Iris pigment epithelial cell (primary cell): ENCODE measurements at regions not wholly inside any gene's neighbourhood (a gene's known extent, or its start where the extent isn't known, plus 50 kb on each side); places are given as distances from the start of the nearest gene placed in this dataset.

Experiments
- DNase-seq: peaks from one replicate; pipeline ENCODE4 v3.0.0-alpha.2; 2011; ENCODE audit warnings: low read depth

- no peak for DNase-seq
These were observed 187.1 kb upstream of the SPEF2 start for GRCh38 chr5:35430381-35431162.

GRCh38 chr5:35420200-35420599 is 189.9 kb upstream of the PRLR start:
- DNase-seq, result no peak

GRCh38 chr5:35417040-35417439 is 186.8 kb upstream of the PRLR start:
- DNase-seq, result no peak

GRCh38 chr5:35416217-35416988 is 186.1 kb upstream of the PRLR start:
- DNase-seq, result no peak

DNA sequence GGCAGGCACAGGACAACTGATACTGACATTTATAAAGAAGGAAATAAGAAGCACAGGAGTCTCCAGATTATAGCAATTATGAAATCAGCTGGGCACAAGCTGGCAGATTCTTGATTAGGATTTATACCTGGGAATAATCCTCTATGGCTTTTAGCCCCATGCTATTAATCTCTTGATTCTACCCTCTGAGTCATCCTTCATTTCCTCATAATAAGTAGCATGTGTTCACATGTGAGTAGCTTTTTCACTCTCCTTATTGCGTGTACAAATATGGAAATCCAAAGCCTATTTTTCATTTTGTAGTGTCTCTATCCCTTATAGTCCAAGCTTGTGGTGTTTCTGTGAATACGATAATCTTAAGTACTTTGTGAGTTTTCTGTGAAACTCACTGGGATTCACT is 185.0 kb upstream of the PRLR start:
- no peak for DNase-seq

DNA sequence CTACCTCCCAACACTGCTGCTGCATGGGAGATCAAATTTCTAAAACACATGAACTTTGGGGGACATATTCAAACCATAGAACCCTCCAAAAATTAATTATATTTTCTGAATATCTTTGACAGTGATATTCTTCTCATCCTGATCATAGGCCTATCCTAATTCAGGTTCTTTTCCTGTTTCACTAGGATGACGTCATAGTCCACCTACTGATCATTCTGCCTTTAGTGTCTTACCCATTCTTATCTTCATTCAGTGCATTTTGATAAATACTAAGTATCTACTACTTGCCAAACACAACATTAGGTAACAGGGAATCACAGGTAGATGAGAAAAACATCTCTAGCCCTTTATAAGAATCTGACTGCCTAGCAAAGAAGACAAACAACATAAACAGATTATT is 179.1 kb upstream of the PRLR start:
- no peak for DNase-seq

GRCh38 chr5:35408146-35408545 is 177.9 kb upstream of the PRLR start:
- DNase-seq, result no peak

GRCh38 chr5:35407697-35408096 is 177.4 kb upstream of the PRLR start:
- DNase-seq, result no peak

GRCh38 chr5:35405938-35406337 is 175.7 kb upstream of the PRLR start:
- no peak for DNase-seq

GRCh38 chr5:35404701-35405100 is 174.4 kb upstream of the PRLR start:
- DNase-seq, result no peak

DNA sequence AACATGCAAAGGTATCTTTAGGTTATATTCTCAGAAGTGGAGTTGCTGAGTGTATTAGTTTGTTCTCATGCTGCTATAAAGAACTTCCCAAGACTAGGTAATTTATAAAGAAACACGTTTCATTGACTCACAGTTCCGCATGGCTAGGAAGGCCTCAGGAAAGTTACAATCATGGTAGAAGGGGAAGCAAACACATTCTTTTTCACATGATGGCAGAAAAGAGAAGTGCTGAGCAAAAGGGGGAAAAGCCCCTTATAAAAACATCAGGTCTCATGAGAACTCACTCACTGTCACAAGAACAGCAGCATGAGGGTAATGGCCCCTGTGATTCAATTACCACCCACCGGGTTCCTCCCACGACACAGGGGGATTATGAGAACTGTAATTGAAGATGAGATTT is 163.6 kb upstream of the PRLR start:
- no peak for DNase-seq

DNA sequence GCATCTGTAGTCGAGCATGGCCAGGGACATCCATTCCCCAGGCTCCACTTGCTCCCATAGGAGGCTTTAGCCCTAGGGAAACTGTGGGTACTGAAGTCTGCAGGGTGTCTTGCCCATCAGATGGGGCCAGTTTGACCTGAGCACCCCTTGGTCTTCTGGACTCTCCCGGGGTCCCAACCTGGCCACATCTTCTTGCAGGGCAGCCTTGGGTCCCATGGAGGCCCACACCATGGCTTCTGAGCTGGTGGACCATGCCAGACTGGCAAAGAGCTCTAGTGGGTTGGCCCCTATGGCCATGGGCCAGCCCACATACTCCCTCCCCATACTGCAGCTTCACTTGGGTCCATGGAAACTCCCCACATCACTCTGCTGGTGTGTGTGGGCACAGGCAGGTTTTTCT is 154.4 kb upstream of the PRLR start:
- DNase-seq, result no peak

- DNase-seq, result no peak
These were observed 152.8 kb upstream of the PRLR start for GRCh38 chr5:35383041-35383440.

DNA sequence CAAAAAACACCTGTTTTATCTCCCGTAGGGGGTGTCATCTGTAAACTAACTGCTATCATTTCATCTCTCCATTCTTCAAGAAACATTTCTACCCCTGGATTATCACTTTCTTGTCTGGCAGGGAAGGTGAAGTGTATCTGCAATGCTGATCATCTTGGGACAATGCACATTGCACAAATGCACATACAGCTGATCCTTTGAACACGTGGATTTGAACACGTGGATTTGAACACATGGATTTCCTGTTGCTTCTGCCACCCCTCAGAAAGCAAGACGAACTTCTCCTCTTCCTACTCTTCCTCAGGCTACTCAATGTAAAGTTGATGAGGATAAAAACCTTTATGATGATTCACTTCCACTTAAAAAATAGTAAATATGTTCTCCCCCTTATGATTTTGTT is 147.4 kb upstream of the PRLR start:
- DNase-seq, result no peak

DNA sequence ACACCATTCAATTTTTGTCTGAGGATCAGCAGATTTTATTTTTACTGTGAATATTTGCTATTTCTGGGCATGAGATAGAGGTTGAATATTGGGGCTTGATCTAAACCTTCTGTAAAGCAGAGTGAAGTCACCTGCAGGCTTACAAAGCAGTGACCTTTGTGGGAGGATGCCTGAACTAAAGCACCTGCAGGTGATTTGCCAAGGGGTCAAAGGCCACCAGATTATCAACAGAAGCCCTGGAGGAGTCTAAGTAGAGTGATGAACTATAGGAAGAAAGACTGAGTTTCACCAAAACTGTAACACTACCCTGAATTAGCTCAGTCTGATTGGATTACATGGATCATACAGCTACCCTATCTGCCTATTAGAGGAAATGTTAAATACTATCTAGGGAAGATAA is 144.3 kb upstream of the PRLR start:
- DNase-seq, result no peak

- no peak for DNase-seq
These were observed 143.0 kb upstream of the PRLR start for GRCh38 chr5:35373249-35373648.

- no peak for DNase-seq
These were observed 142.2 kb upstream of the PRLR start for GRCh38 chr5:35372482-35372881.

DNA sequence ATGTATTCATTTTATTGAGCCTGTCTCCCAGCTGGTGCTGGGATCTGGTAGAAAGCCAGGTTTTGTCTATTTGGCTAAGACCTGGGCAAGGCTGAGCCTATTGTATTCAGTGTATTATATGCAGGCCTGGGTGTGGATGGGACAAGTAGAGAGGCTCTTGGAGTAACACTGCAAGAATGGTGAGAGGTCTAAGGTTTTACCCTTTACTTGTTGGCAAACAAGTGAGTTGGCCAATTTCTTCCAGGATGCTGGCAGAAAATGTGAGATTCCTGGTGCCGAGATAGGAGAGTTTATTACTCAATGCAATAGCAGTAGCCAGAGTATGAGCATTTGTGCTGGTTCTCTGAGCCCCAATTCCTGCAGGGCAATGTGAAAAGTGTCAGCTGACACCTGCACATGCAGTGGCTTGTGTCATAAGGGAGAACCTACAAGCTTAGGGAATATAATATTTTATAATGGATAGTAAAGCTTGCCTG is 141.7 kb upstream of the PRLR start:
- no peak for DNase-seq

DNA sequence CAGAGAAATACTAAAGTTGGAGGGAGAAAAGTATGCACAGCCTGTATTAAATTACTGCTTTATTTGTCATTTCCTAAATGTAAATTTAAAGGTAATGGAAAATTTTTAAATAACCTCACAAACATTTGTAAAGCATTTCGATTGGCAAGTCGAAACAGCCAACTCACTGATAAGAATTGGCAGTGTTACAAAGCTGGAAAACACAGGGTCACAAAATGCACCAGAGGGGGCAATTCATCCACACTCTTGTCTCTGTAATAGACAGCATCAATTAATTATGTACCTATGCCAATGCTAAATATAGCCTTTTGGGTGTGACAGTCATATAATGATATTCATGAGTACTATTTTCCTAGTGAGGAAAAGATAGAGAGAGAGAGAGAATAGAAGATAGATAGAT is 140.6 kb upstream of the PRLR start:
- DNase-seq, result no peak

DNA sequence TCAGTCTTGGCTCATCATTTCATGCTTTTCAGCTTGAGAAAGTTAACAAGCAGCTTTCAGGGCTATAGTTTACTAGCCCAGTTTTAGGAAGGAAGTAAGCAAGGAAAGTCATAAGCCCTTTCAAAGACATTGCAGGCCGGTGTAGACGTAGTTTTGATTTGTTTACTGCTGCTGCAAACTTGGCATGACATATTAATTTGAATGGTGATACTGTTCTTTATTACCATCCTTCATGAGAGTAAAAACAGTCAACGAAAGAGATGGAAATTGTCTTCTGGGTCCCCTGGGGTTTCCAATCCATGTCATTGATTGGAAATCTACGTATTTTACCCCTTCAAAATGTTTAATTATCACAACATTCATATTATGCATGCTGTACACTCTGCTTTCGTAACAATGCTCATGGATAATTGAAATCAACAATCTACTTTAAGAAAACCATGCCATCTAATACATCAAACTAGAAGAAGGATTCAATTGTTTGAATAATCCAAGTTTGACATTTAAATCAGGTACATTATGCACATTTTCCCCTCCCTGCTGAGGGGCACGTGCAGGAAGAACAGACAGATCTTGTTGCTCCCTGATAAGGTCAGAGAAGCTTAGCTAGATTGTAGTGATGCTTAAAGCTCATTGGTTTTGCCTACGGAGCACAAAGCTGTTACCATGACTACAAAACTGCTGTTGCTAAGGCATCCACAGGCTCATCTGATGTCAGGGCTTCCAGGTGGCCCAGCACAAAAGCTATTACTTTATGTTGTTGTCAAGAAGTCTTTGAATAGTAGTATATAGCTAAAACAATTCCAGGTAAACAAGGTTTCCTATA is 139.9 kb upstream of the PRLR start:
- no peak for DNase-seq

- no peak for DNase-seq
These were observed 137.2 kb upstream of the PRLR start for GRCh38 chr5:35367526-35367925.

- DNase-seq, result no peak
These were observed 135.5 kb upstream of the PRLR start for GRCh38 chr5:35365758-35366157.

DNA sequence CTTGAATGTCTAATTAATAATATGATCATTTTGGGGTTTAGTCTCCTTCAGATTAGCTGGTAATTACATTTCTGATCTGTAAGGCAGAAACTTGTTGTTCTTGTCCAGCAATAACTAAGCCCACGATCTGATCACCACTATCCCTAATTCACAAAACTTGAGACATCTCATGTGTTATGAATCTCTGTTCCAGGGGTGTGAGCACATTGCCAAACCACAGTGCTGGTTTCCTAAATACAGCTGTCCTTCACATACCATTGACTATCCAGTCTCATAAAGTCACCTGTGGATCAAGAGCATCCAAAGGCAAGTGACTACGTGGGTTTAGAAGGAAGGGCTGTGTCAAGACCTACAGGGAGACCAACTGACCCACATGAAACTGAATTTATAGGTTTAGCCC is 134.1 kb upstream of the PRLR start:
- DNase-seq, result no peak
